ENCODE measurements at regions not wholly inside any gene's neighbourhood (a gene's known extent, or its start where the extent isn't known, plus 50 kb on each side); places are given as distances from the start of the nearest gene placed in this dataset.
A peak's percentile ranks its signal among the peaks of the same experiment; 100 is the strongest.

- H2AFZ ChIP-seq (ENCODE audit: low read depth, low read length, severe bottlenecking): no peak overlapping the region
- no peak for TF ChIP-seq EZH2phosphoT487 (conservative IDR thresholded peaks at IDR 0.05; ENCODE audit: low read length)
- TF ChIP-seq CTCF (IDR thresholded peaks at IDR 0.05; ENCODE audit: insufficient read depth, low read length, poor library complexity, severe bottlenecking): peak; percentile 25
Measured at GRCh38 chr3:21894459-21895340, 143.7 kb upstream of the ZNF385D start.

DNA sequence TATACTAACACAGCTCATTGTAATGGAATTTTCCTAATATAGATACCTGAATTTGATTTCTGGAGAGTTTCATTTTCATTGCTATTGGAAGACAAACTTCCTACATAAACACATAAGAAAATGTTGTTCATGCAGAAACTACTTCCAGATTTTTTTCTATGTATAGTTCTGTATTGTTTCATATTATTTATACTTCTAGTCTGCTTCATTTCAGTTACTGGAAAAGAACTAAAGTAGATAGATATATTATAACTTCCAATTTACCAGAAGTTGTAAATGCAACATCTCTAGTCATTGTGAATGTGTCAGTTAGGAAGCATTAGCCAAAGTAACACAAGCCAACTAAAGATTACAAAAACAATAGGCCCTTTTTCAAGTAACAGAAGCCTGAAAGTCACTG lies 147.3 kb upstream of the ZNF385D start:
- Histone ChIP-seq H3K4me2 (ENCODE audit: low read depth, low read length, poor library complexity, severe bottlenecking) (no peak overlapping the region), H3K79me2 (ENCODE audit: insufficient read depth, low read length) (no peaks in the 10 kb centered on the region), H3F3A (ENCODE audit: insufficient read depth) (no peaks in the 10 kb centered on the region), H3K36me3 (ENCODE audit: low read length) (no peaks in the 10 kb centered on the region), H3K9me2 (replicated peaks; ENCODE audit: insufficient read depth, low read length) (no peaks in the 10 kb centered on the region), H3K9me3 (ENCODE audit: insufficient read depth, low read length) (no peaks in the 10 kb centered on the region), H3K9ac (ENCODE audit: low read length) (no peak overlapping the region), H3K27ac (ENCODE audit: low read depth, low read length) (no peak overlapping the region), H2AFZ (ENCODE audit: low read depth, low read length, severe bottlenecking) (no peak overlapping the region), H3K27me3 (ENCODE audit: low read length) (no peaks in the 10 kb centered on the region), H4K20me1 (ENCODE audit: low read depth, low read length) (no peaks in the 10 kb centered on the region), H3K4me3 (ENCODE audit: insufficient read depth, low read length, poor library complexity, severe bottlenecking) (no peak overlapping the region)
- TF ChIP-seq EZH2phosphoT487 (conservative IDR thresholded peaks at IDR 0.05; ENCODE audit: low read length): no peak
- TF ChIP-seq CTCF (IDR thresholded peaks at IDR 0.05; ENCODE audit: insufficient read depth, low read length, poor library complexity, severe bottlenecking): no peak

More at GRCh38 chr3:21894459-21895340, 143.7 kb upstream of the ZNF385D start:
- Histone ChIP-seq H3K27ac (ENCODE audit: low read depth, low read length) (no peak overlapping the region), H4K20me1 (ENCODE audit: low read depth, low read length) (no peaks in the 10 kb centered on the region), H3K9me3 (ENCODE audit: insufficient read depth, low read length) (no peaks in the 10 kb centered on the region), H3K79me2 (ENCODE audit: insufficient read depth, low read length) (no peaks in the 10 kb centered on the region), H3K36me3 (ENCODE audit: low read length) (no peaks in the 10 kb centered on the region), H3K4me3 (ENCODE audit: insufficient read depth, low read length, poor library complexity, severe bottlenecking) (no peak overlapping the region), H3F3A (ENCODE audit: insufficient read depth) (no peaks in the 10 kb centered on the region), H3K9me2 (replicated peaks; ENCODE audit: insufficient read depth, low read length) (no peaks in the 10 kb centered on the region), H3K4me2 (ENCODE audit: low read depth, low read length, poor library complexity, severe bottlenecking) (no peak overlapping the region), H3K9ac (ENCODE audit: low read length) (no peak overlapping the region), H3K27me3 (ENCODE audit: low read length) (no peaks in the 10 kb centered on the region)

DNA sequence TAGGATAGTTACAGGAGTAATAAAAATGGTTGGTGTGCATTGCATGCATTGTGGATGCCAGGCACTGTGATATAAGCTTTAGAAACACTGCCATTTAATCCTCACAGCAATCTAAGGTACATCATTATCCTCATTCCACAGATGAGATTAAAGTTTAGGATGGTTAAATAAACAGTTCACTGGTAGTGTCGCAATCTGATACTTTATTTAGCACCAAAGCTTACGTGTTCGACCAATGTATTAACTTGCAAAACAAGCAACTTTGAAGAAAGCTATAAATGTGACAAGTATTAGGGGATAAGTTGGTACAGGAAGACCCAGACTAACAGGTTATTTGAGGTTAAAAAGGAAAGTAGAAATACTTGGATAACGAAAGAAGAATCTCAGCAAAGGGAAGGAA lies 150.5 kb upstream of the ZNF385D start:
- Histone ChIP-seq H3K36me3 (ENCODE audit: low read length) (no peaks in the 10 kb centered on the region), H3K4me3 (ENCODE audit: insufficient read depth, low read length, poor library complexity, severe bottlenecking) (no peak overlapping the region), H3K4me2 (ENCODE audit: low read depth, low read length, poor library complexity, severe bottlenecking) (no peak overlapping the region), H3K79me2 (ENCODE audit: insufficient read depth, low read length) (no peaks in the 10 kb centered on the region), H3K9ac (ENCODE audit: low read length) (no peak overlapping the region), H3K9me3 (ENCODE audit: insufficient read depth, low read length) (no peaks in the 10 kb centered on the region), H2AFZ (ENCODE audit: low read depth, low read length, severe bottlenecking) (no peak overlapping the region), H4K20me1 (ENCODE audit: low read depth, low read length) (no peaks in the 10 kb centered on the region), H3K9me2 (replicated peaks; ENCODE audit: insufficient read depth, low read length) (no peaks in the 10 kb centered on the region), H3K27ac (ENCODE audit: low read depth, low read length) (no peak overlapping the region), H3K27me3 (ENCODE audit: low read length) (no peaks in the 10 kb centered on the region), H3F3A (ENCODE audit: insufficient read depth) (no peaks in the 10 kb centered on the region)
- TF ChIP-seq CTCF (IDR thresholded peaks at IDR 0.05; ENCODE audit: insufficient read depth, low read length, poor library complexity, severe bottlenecking) (no peak), EZH2phosphoT487 (conservative IDR thresholded peaks at IDR 0.05; ENCODE audit: low read length) (no peak)
